ENCODE measurements at regions not wholly inside any gene's neighbourhood (a gene's known extent, or its start where the extent isn't known, plus 50 kb on each side); places are given as distances from the start of the nearest gene placed in this dataset.

- TF ChIP-seq ZBTB33 (IDR thresholded peaks at IDR 0.05; ENCODE audit: borderline replicate concordance, low read depth): no peak
- TF ChIP-seq EZH2phosphoT487 (IDR thresholded peaks at IDR 0.05; ENCODE audit: borderline replicate concordance, low read depth): no peak
- no peak for TF ChIP-seq CTCF (IDR thresholded peaks at IDR 0.05)
- no peak for TF ChIP-seq SMC3 (IDR thresholded peaks at IDR 0.05; ENCODE audit: low read depth, low read length)
- TF ChIP-seq RFX5 (IDR thresholded peaks at IDR 0.05; ENCODE audit: low read length): no peak
- TF ChIP-seq CHD2 (IDR thresholded peaks at IDR 0.05; ENCODE audit: low read length, partially characterized antibody): no peak
- TF ChIP-seq JUND (IDR thresholded peaks at IDR 0.05): no peak
- no peak for TF ChIP-seq YY1 (IDR thresholded peaks at IDR 0.05; ENCODE audit: low read depth)
- no peak for TF ChIP-seq RAD21 (IDR thresholded peaks at IDR 0.05; ENCODE audit: low read length)
These were observed 316.2 kb upstream of the KLHL1 start for GRCh38 chr13:70424428-70424827.
